Vagina (tissue), 2 donors: ENCODE measurements at regions not wholly inside any gene's neighbourhood (a gene's known extent, or its start where the extent isn't known, plus 50 kb on each side); places are given as distances from the start of the nearest gene placed in this dataset.

Source experiments
- POLR2A ChIP-seq, 2 donors: fragments of 450-650 bp; IDR thresholded peaks; one replicate each; pipeline ENCODE4 v1.6.1; 2017; ENCODE audit warnings: antibody characterized with exemption in 2 of 2, mild to moderate bottlenecking in 2 of 2, moderate library complexity in 2 of 2
- TF ChIP-seq, protein P1 (sequence below), 3 experiments: fragments of 450-650 bp in 2 of 3; fragments of 200-600 bp in 1 of 3; sonication (generic) in 1 of 3; IDR thresholded peaks; one replicate each; pipeline ENCODE4 v1.5.1; 2017 to 2019; ENCODE audit warnings: antibody characterized with exemption in 3 of 3, mild to moderate bottlenecking in 2 of 3, moderate library complexity in 2 of 3

DNA sequence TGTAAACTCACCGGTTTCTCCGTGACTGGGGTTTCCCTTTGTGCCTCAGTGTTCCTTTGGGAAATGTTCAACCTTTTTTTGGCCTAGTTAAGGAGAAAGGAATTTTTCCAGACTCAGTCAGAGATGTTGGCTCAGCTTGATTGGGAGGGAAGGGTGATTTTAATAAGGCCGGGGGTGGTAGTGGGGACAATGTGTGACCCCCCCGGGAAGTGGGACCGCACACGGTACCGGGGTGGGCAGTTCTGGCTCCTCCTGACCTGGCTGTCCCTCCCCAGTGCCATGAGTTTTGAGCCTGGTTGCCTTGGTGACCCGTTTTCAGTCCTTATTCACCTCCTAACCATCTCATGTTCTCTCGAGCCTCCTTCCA is 132.7 kb downstream of the SNX5 start:
- no peak for TF ChIP-seq POLR2A (IDR thresholded peaks at IDR 0.05)
- TF ChIP-seq, protein P1, sequence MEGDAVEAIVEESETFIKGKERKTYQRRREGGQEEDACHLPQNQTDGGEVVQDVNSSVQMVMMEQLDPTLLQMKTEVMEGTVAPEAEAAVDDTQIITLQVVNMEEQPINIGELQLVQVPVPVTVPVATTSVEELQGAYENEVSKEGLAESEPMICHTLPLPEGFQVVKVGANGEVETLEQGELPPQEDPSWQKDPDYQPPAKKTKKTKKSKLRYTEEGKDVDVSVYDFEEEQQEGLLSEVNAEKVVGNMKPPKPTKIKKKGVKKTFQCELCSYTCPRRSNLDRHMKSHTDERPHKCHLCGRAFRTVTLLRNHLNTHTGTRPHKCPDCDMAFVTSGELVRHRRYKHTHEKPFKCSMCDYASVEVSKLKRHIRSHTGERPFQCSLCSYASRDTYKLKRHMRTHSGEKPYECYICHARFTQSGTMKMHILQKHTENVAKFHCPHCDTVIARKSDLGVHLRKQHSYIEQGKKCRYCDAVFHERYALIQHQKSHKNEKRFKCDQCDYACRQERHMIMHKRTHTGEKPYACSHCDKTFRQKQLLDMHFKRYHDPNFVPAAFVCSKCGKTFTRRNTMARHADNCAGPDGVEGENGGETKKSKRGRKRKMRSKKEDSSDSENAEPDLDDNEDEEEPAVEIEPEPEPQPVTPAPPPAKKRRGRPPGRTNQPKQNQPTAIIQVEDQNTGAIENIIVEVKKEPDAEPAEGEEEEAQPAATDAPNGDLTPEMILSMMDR (IDR thresholded peaks at IDR 0.05) = no peak
